ENCODE measurements at regions not wholly inside any gene's neighbourhood (a gene's known extent, or its start where the extent isn't known, plus 50 kb on each side); places are given as distances from the start of the nearest gene placed in this dataset.

DNA sequence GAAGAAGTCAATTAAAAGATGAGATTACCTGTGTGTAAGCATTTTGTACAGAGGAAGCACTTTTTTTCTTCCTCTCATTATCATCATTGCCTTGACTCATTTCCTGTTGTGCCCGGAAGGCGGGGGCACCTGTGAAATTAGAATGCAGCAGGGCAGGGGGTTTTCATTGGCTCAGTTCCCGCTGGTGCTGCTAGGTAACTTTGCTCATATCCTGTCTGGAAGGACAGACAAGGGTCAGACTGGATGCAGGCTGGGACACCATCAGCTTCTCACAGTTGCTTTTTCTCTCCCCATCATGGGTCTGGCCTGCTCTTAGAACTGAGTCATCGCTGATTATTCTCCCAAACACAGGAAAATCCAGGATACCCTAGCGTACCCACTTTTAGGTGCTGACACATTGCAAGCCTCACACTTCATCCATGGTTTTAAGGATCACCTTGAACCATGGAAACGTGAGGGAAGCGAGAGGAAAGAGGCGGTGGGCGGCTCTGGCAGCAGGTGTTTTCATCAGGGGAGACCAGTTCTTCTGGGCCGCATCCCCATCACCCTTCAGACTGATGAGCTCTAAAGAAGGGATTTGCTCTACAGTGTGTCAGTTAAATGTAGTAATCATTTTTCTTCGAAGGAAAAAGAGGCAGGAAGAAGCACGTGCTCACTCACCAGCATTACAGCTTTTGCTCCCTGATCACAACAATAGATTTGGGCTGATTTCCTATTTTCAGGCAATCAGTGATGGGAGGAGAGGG is 195.7 kb upstream of the SASH1 start:
- H3K4me3 ChIP-seq: no peak overlapping the region
- intact Hi-C loops (cut with DNase I): loop anchor here (5.0 to 10.0 kb wide), 2 partner anchors 318 to 640 kb away; partner anchors contain the start of gene SAMD5 (in 1 of the 2)
- DNase-seq: no peak
- no peaks in the 10 kb centered on the region for H3K9me3 ChIP-seq
- no peak overlapping the region for H3K27ac ChIP-seq
- peaks cover 0 to 3% (median 0%) of the 10 kb centered on the region in 3 donors for H3K27me3 ChIP-seq (ENCODE audit: insufficient read depth in 3 of 3, low read length in 2 of 3)
- TF ChIP-seq, protein P1, sequence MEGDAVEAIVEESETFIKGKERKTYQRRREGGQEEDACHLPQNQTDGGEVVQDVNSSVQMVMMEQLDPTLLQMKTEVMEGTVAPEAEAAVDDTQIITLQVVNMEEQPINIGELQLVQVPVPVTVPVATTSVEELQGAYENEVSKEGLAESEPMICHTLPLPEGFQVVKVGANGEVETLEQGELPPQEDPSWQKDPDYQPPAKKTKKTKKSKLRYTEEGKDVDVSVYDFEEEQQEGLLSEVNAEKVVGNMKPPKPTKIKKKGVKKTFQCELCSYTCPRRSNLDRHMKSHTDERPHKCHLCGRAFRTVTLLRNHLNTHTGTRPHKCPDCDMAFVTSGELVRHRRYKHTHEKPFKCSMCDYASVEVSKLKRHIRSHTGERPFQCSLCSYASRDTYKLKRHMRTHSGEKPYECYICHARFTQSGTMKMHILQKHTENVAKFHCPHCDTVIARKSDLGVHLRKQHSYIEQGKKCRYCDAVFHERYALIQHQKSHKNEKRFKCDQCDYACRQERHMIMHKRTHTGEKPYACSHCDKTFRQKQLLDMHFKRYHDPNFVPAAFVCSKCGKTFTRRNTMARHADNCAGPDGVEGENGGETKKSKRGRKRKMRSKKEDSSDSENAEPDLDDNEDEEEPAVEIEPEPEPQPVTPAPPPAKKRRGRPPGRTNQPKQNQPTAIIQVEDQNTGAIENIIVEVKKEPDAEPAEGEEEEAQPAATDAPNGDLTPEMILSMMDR (IDR thresholded peaks at IDR 0.05): no peak
- ATAC-seq: no peak
- H3K4me1 ChIP-seq: no peaks in the 10 kb centered on the region
- 74 to 80% (median 76%) methylated on average over 12 of the region's 12 CpGs for WGBS, 3 donors
- H3K36me3 ChIP-seq (ENCODE audit: insufficient read depth in 1 of 2, low read depth in 1 of 2): no peaks in the 10 kb centered on the region

GRCh38 chr6:148147463-148147830 is 195.2 kb upstream of the SASH1 start:
- intact Hi-C loops (cut with DNase I): loop anchor here (5.0 to 10.0 kb wide), 2 partner anchors 317 to 640 kb away; partner anchors contain the start of gene SAMD5 (in 1 of the 2)
- H3K27me3 ChIP-seq (ENCODE audit: insufficient read depth in 3 of 3, low read length in 2 of 3): peaks cover 0 to 3% (median 0%) of the 10 kb centered on the region in 3 donors
- no peak for ATAC-seq
- WGBS, 3 donors: 20 to 35% (median 29%) methylated on average over 3 of the region's 3 CpGs
- no peak overlapping the region for H3K27ac ChIP-seq
- no peak for DNase-seq
- H3K4me1 ChIP-seq: no peaks in the 10 kb centered on the region
- TF ChIP-seq, protein P1 (IDR thresholded peaks at IDR 0.05): no peak
- no peak overlapping the region for H3K4me3 ChIP-seq
- no peaks in the 10 kb centered on the region for H3K36me3 ChIP-seq (ENCODE audit: insufficient read depth in 1 of 2, low read depth in 1 of 2)
- H3K9me3 ChIP-seq: no peaks in the 10 kb centered on the region

GRCh38 chr6:148151896-148152643 is 190.6 kb upstream of the SASH1 start:
- peaks cover 0 to 3% (median 2%) of the 10 kb centered on the region in 3 donors for H3K27me3 ChIP-seq (ENCODE audit: insufficient read depth in 3 of 3, low read length in 2 of 3)
- intact Hi-C loops (cut with DNase I): no loop called here
- no peaks in the 10 kb centered on the region for H3K9me3 ChIP-seq
- WGBS, 3 donors: 86 to 93% (median 92%) methylated on average over 6 of the region's 6 CpGs
- no peak overlapping the region for H3K27ac ChIP-seq
- no peaks in the 10 kb centered on the region for H3K4me1 ChIP-seq
- TF ChIP-seq, protein P1 (IDR thresholded peaks at IDR 0.05): no peak
- no peak overlapping the region for H3K4me3 ChIP-seq
- H3K36me3 ChIP-seq (ENCODE audit: insufficient read depth in 1 of 2, low read depth in 1 of 2): no peaks in the 10 kb centered on the region
- no peak for DNase-seq
- ATAC-seq: no peak

DNA sequence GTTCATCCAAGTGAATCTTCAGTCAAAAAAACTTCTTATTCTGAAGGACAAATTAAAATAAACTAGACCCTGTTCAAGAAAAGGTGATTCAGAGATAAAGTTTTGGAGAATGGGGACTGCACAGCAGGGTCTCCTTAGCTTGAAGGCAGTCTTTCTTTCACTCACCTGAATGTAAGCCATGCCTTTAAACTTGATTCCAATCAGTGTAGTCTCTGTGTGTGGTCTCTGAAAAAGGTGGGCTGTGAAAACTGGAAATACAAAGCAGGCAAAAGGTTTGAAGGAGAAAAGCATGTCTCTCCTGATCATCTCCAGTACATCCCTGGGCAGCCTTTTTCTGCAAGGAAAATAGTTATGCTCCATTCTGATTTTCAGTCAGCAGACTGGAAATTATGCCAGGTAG is 188.0 kb upstream of the SASH1 start:
- ATAC-seq (no peak), DNase-seq (no peak)
- Histone ChIP-seq H3K9me3 (no peaks in the 10 kb centered on the region), H3K27ac (no peak overlapping the region), H3K36me3 (ENCODE audit: insufficient read depth in 1 of 2, low read depth in 1 of 2) (no peaks in the 10 kb centered on the region), H3K4me3 (no peak overlapping the region), H3K4me1 (no peaks in the 10 kb centered on the region), H3K27me3 (ENCODE audit: insufficient read depth in 3 of 3, low read length in 2 of 3) (peaks cover 0 to 3% (median 2%) of the 10 kb centered on the region in 3 donors)
- TF ChIP-seq, protein P1 (IDR thresholded peaks at IDR 0.05): no peak
- intact Hi-C loops (cut with DNase I): no loop called here
